Colonic mucosa (tissue), 4 donors: ENCODE measurements at regions not wholly inside any gene's neighbourhood (a gene's known extent, or its start where the extent isn't known, plus 50 kb on each side); places are given as distances from the start of the nearest gene placed in this dataset.

Experiments used
- DNase-seq: peaks from one replicate; pipeline ENCODE4 v3.0.0-alpha.2; 2020
- H3K27ac ChIP-seq: fragments of 200-600 bp; one replicate; pipeline ENCODE4 v1.8.0; 2021
- H3K27me3 ChIP-seq: fragments of 200-600 bp; one replicate; pipeline ENCODE4 v1.8.0; 2021
- H3K36me3 ChIP-seq: fragments of 200-600 bp; one replicate; pipeline ENCODE4 v1.8.0; 2021
- H3K4me1 ChIP-seq: fragments of 200-600 bp; one replicate; pipeline ENCODE4 v1.8.0; 2021; ENCODE audit warnings: mild to moderate bottlenecking
- H3K4me3 ChIP-seq: fragments of 200-600 bp; one replicate; pipeline ENCODE4 v1.8.0; 2021
- H3K9ac ChIP-seq, 2 donors: one replicate each; pipeline ENCODE4 v1.7.0; 2013; ENCODE audit warnings: control low read depth in 2 of 2, low read depth in 2 of 2, low read length in 2 of 2
- H3K9me3 ChIP-seq: fragments of 200-600 bp; one replicate; pipeline ENCODE4 v1.8.0; 2021
- intact Hi-C: fragments of 100-400 bp; cut with DNase I; formaldehyde crosslinking; loops from one replicate; pipeline ENCODE4 v1.14.1; 2022
- TF ChIP-seq, protein P1 (sequence below): fragments of 200-600 bp; IDR thresholded peaks from one replicate; pipeline ENCODE4 v1.8.0; 2022; ENCODE audit warnings: antibody characterized with exemption, mild to moderate bottlenecking
- donor health status: healthy.
- donor health status: DM: no; HTN: no; CAD: no.
- donor health status: DM: no; HTN: no; CAD: no.

DNA sequence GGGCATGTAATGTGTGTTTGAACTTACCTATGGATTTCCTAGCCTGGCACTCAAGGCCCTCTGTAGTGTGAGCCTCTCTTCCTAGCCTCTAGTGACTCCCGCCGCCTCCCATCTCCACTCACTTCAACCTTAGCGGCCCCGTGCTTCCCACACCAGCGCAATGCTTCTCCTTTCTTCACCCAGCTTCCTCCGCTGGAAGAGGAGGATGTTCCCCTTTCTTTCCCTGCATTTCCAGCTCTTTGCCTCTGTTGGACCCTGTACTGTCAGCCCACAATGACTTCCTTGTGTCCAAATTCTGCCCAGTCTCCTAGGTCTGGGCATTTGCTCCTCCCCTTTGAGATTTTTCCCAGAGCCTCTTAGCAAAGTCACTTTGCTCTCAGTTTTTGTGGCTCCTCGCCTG, 138.1 kb upstream of the IRF2BP2 start:
- H3K4me3 ChIP-seq: no peak overlapping the region
- no peaks in the 10 kb centered on the region for H3K36me3 ChIP-seq
- no peaks in the 10 kb centered on the region for H3K9me3 ChIP-seq
- H3K27me3 ChIP-seq: no peaks in the 10 kb centered on the region
- TF ChIP-seq, protein P1, sequence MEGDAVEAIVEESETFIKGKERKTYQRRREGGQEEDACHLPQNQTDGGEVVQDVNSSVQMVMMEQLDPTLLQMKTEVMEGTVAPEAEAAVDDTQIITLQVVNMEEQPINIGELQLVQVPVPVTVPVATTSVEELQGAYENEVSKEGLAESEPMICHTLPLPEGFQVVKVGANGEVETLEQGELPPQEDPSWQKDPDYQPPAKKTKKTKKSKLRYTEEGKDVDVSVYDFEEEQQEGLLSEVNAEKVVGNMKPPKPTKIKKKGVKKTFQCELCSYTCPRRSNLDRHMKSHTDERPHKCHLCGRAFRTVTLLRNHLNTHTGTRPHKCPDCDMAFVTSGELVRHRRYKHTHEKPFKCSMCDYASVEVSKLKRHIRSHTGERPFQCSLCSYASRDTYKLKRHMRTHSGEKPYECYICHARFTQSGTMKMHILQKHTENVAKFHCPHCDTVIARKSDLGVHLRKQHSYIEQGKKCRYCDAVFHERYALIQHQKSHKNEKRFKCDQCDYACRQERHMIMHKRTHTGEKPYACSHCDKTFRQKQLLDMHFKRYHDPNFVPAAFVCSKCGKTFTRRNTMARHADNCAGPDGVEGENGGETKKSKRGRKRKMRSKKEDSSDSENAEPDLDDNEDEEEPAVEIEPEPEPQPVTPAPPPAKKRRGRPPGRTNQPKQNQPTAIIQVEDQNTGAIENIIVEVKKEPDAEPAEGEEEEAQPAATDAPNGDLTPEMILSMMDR: no peak
- intact Hi-C loops: no loop called here
- H3K27ac ChIP-seq: no peak overlapping the region
- no peak for DNase-seq
- H3K9ac ChIP-seq: no peak overlapping the region
- no peaks in the 10 kb centered on the region for H3K4me1 ChIP-seq

DNA sequence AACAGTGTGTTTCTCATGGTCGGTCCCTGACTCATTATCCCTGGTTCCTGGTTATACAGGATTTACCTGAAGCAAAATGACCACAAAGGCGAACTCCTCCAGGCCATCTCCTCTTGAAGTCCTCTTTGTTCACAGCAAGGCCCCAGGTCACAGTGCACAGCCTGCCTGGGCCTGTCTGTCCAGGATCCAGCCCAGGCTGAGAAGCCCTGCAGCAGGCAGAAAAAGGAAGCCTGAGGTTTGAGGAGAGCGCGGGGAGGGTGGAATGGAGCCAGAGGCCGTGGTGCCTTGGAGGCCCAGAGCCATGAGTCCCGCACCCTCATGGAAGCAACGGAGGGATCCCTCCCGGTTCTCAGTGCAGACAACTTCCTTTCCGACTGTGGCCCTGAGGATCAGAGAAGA, 136.8 kb upstream of the IRF2BP2 start:
- Histone ChIP-seq H3K4me1 (no peaks in the 10 kb centered on the region), H3K27ac (no peak overlapping the region), H3K9ac (no peak overlapping the region), H3K9me3 (no peaks in the 10 kb centered on the region), H3K36me3 (no peaks in the 10 kb centered on the region), H3K4me3 (no peak overlapping the region), H3K27me3 (no peaks in the 10 kb centered on the region)
- intact Hi-C loops: no loop called here
- no peak for DNase-seq
- TF ChIP-seq, protein P1: no peak

DNA sequence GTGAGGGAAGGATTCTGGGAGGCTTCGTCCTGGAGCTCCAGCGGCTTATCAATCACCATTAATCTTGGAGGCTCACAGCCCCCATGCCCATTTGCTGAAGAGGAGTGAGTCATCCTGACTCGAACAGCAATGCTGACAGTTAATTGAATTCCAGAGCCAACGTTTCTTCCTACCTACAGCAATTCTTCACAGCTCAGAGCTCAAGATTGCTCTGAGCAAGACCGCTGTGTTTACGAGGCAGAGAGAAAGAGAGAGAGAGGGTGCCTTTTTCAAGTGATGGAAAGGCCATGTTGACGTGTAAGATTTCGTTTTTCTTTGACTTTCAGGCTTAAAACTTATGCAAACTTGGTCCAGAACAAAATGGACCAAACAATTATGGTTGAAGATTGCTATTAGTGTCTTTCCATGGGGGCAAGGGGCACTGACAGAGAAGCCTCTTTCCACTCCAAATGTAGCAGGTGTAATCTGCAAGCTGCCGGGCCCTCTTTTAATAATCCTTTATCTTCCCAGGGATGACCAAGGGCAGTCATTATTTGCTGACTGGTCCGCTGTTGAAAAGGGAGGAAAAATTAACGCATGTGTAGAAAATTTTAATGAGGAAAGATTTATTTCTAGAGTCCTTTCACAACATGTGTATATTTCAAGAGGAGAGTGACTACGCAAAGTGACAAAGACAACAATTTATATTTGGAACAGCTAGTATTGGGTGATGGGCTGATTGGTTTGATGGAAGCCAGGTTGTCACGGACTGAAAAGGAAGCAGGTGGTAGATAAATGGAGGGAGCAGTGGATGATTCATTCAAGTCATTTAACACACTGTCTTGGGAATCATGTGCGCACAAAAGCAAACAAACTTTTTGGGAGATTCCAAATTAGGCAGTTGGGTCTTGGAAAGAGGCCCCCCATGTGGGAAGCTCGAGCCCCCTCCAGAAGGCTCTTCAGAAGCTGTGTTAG, 136.1 kb upstream of the IRF2BP2 start:
- no peak overlapping the region for H3K4me3 ChIP-seq
- H3K4me1 ChIP-seq: no peaks in the 10 kb centered on the region
- DNase-seq: no peak
- intact Hi-C loops: no loop called here
- H3K27ac ChIP-seq: no peak overlapping the region
- H3K27me3 ChIP-seq: no peaks in the 10 kb centered on the region
- H3K9ac ChIP-seq: no peak overlapping the region
- no peaks in the 10 kb centered on the region for H3K9me3 ChIP-seq
- TF ChIP-seq, protein P1: no peak
- no peaks in the 10 kb centered on the region for H3K36me3 ChIP-seq

DNA sequence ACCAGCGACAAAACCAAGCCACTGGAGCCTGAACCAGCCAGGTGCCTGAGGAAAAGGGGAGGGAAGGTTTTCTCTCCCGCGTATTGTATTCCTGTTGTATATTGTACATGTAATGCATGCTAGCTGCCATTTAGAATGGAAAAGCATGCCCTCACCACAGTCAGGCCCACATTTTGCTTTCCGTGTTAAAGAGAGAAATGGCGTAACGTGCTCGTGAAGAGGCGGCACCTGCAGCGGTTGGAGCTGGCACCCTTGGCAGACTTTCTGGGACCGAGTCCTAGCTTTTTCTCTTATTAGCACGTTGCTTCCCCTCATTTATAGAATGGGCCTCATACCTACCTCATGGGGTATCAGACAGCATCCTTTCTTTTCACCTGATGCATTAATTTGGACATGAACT, 135.3 kb upstream of the IRF2BP2 start:
- TF ChIP-seq, protein P1: no peak
- Histone ChIP-seq H3K27me3 (no peaks in the 10 kb centered on the region), H3K9me3 (no peaks in the 10 kb centered on the region), H3K4me1 (no peaks in the 10 kb centered on the region), H3K9ac (no peak overlapping the region), H3K36me3 (no peaks in the 10 kb centered on the region), H3K4me3 (no peak overlapping the region), H3K27ac (no peak overlapping the region)
- intact Hi-C loops: no loop called here
- no peak for DNase-seq

DNA sequence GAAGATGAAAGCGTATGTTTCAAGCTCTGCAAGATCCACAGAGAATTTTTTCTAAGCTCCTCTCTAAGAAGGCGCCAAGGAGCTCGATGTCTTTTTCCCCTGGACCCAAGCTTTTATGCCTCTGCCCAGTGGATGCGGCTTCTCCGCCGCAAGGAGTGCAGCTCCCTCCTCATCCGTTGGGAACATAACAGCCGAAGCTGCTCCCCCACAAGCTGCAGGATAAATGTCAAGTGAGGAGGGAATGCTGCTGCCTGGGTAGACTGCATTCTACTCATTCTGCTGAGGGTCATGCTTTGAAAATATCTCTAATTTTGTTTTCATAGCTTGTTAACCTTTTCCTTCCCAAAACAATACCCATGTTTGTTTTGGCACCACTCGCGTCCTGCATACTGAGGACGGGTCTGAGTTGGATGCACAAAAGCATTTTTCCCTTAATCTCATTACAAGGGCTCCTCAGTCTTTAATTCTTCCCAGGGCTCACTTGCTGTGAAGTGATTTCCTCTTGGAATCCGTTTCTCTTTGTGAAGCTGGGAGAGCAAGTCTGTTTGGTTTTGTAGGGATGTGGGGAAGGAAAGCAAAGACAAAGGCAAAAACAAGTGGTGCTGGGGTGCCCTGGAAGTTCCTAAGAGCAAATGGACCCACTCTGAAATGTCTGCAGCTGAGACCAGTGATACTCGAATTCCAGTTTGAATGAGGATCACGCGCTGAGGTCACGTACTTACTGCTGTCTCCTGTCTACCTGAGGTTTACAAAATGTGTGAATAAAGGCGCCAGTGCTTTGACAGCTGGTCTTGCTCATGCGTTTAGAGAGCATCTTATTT, 134.0 kb upstream of the IRF2BP2 start:
- Histone ChIP-seq H3K27me3 (no peaks in the 10 kb centered on the region), H3K4me3 (no peak overlapping the region), H3K27ac (no peak overlapping the region), H3K9me3 (no peaks in the 10 kb centered on the region), H3K9ac (peak overlapping the region in 1 of 2 donors; percentile 43), H3K4me1 (no peaks in the 10 kb centered on the region), H3K36me3 (no peaks in the 10 kb centered on the region)
- intact Hi-C loops: no loop called here
- no peak for DNase-seq
- TF ChIP-seq, protein P1: no peak
